HepG2 (cell line): ENCODE measurements at regions not wholly inside any gene's neighbourhood (a gene's known extent, or its start where the extent isn't known, plus 50 kb on each side); places are given as distances from the start of the nearest gene placed in this dataset.

Experiments used
- AGO1 ChIP-seq: fragments of 200-400 bp; formaldehyde crosslinking; IDR thresholded peaks from 2 replicates; pipeline ENCODE4 v1.6.1; 2017; ENCODE audit warnings: mild to moderate bottlenecking, low read depth, low read length, moderate library complexity; ENCODE audit not compliant: poor library complexity, severe bottlenecking
- GZF1 ChIP-seq: sonication (generic); formaldehyde crosslinking; IDR thresholded peaks from 2 replicates; pipeline ENCODE4 v1.5.1; 2020; ENCODE audit warnings: mild to moderate bottlenecking, missing genetic modification reagents
- POLR2A ChIP-seq, 2 experiments: IDR thresholded peaks; 2 replicates each; pipeline ENCODE4 v1.6.1; 2011; ENCODE audit warnings: low read depth in 2 of 2, low read length in 2 of 2, mild to moderate bottlenecking in 1 of 2, moderate library complexity in 1 of 2; ENCODE audit not compliant: insufficient read depth in 1 of 2
- POLR2AphosphoS2 ChIP-seq: IDR thresholded peaks from 2 replicates; pipeline ENCODE4 v1.6.1; 2011; ENCODE audit warnings: low read depth, low read length, improper control_type of control experiment
- RAD21 ChIP-seq: fragments of 450-650 bp; formaldehyde crosslinking; IDR thresholded peaks from 2 replicates; pipeline ENCODE4 v1.5.0; 2020; ENCODE audit warnings: mild to moderate bottlenecking
- ZNF749 ChIP-seq: sonication (generic); formaldehyde crosslinking; IDR thresholded peaks from 2 replicates; pipeline ENCODE4 v1.8.0; 2022; ENCODE audit warnings: mild to moderate bottlenecking, missing genetic modification reagents, moderate library complexity, borderline replicate concordance
- ZSCAN25 ChIP-seq: sonication (generic); formaldehyde crosslinking; IDR thresholded peaks from 2 replicates; pipeline ENCODE4 v1.8.0; 2022; ENCODE audit warnings: mild to moderate bottlenecking, missing genetic modification reagents
- TF ChIP-seq, protein P1 (sequence below), 2 experiments: sonication (generic) in 1 of 2; formaldehyde crosslinking in 1 of 2; IDR thresholded peaks; 2 replicates each; pipeline versions ENCODE4 v1.5.1 to v1.6.1; 2011 to 2020; ENCODE audit warnings: borderline replicate concordance in 1 of 2, low read depth in 1 of 2, low read length in 1 of 2, mild to moderate bottlenecking in 1 of 2, missing genetic modification reagents in 1 of 2, moderate library complexity in 1 of 2
- TF ChIP-seq, protein P2 (sequence below): sonication (generic); formaldehyde crosslinking; IDR thresholded peaks from 2 replicates; pipeline ENCODE4 v1.8.1; 2023; ENCODE audit warnings: mild to moderate bottlenecking, missing genetic modification reagents
- TF ChIP-seq, protein P3 (sequence below): sonication (generic); formaldehyde crosslinking; IDR thresholded peaks from 2 replicates; pipeline ENCODE4 v1.9.0; 2021; ENCODE audit warnings: missing genetic modification reagents, borderline replicate concordance
- TF ChIP-seq, protein P4 (sequence below): sonication (generic); formaldehyde crosslinking; IDR thresholded peaks from 2 replicates; pipeline ENCODE4 v1.5.1; 2020; ENCODE audit warnings: mild to moderate bottlenecking, missing genetic modification reagents, moderate library complexity
- TF ChIP-seq, protein P5 (sequence below), 2 experiments: IDR thresholded peaks; 2 replicates each; pipeline ENCODE4 v1.6.1; 2011 to 2012; ENCODE audit warnings: low read length in 2 of 2, borderline replicate concordance in 1 of 2, low read depth in 1 of 2, mild to moderate bottlenecking in 1 of 2, moderate library complexity in 1 of 2
- TF ChIP-seq, protein P6 (sequence below): sonication (generic); formaldehyde crosslinking; IDR thresholded peaks from 2 replicates; pipeline ENCODE4 v1.5.0; 2020; ENCODE audit warnings: mild to moderate bottlenecking, missing genetic modification reagents, moderate library complexity
- TF ChIP-seq, protein P7 (sequence below): sonication (generic); formaldehyde crosslinking; IDR thresholded peaks from 2 replicates; pipeline ENCODE4 v1.4.0; 2020; ENCODE audit warnings: missing genetic modification reagents, borderline replicate concordance

DNA sequence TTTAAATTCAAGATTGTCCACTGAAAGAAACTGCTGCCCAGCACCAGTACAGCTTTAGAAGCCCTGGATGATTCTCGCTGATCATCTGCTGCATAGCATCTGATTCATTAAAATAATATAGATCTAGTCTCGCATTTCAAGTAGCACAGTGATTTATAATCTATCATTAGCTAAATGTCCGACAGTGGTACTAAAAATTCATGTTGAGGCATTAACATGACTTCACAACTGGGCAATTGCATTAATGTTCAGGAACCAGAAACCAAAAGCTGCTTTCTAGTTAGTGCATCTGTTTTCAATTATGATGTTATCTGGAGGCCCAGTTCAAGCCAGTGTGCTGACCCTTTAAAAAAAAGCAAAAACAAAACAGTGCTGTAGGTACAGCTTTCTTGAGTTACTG is 1987.2 kb upstream of the SEL1L start:
- no peak for TF ChIP-seq RAD21 (CRISPR knock-in tag)
- TF ChIP-seq, protein P1, sequence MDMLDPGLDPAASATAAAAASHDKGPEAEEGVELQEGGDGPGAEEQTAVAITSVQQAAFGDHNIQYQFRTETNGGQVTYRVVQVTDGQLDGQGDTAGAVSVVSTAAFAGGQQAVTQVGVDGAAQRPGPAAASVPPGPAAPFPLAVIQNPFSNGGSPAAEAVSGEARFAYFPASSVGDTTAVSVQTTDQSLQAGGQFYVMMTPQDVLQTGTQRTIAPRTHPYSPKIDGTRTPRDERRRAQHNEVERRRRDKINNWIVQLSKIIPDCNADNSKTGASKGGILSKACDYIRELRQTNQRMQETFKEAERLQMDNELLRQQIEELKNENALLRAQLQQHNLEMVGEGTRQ (IDR thresholded peaks at IDR 0.05; ENCODE audit: low read depth, low read length) = no peak
- TF ChIP-seq, protein P1 (CRISPR knock-in tag; IDR thresholded peaks at IDR 0.05; ENCODE audit: borderline replicate concordance) = no peak
- TF ChIP-seq, protein P2, sequence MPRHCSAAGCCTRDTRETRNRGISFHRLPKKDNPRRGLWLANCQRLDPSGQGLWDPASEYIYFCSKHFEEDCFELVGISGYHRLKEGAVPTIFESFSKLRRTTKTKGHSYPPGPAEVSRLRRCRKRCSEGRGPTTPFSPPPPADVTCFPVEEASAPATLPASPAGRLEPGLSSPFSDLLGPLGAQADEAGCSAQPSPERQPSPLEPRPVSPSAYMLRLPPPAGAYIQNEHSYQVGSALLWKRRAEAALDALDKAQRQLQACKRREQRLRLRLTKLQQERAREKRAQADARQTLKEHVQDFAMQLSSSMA = no peak
- TF ChIP-seq, protein P3, sequence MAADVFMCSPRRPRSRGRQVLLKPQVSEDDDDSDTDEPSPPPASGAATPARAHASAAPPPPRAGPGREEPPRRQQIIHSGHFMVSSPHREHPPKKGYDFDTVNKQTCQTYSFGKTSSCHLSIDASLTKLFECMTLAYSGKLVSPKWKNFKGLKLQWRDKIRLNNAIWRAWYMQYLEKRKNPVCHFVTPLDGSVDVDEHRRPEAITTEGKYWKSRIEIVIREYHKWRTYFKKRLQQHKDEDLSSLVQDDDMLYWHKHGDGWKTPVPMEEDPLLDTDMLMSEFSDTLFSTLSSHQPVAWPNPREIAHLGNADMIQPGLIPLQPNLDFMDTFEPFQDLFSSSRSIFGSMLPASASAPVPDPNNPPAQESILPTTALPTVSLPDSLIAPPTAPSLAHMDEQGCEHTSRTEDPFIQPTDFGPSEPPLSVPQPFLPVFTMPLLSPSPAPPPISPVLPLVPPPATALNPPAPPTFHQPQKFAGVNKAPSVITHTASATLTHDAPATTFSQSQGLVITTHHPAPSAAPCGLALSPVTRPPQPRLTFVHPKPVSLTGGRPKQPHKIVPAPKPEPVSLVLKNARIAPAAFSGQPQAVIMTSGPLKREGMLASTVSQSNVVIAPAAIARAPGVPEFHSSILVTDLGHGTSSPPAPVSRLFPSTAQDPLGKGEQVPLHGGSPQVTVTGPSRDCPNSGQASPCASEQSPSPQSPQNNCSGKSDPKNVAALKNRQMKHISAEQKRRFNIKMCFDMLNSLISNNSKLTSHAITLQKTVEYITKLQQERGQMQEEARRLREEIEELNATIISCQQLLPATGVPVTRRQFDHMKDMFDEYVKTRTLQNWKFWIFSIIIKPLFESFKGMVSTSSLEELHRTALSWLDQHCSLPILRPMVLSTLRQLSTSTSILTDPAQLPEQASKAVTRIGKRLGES = no peak
- TF ChIP-seq ZSCAN25 (CRISPR knock-in tag) = no peak
- TF ChIP-seq, protein P4, sequence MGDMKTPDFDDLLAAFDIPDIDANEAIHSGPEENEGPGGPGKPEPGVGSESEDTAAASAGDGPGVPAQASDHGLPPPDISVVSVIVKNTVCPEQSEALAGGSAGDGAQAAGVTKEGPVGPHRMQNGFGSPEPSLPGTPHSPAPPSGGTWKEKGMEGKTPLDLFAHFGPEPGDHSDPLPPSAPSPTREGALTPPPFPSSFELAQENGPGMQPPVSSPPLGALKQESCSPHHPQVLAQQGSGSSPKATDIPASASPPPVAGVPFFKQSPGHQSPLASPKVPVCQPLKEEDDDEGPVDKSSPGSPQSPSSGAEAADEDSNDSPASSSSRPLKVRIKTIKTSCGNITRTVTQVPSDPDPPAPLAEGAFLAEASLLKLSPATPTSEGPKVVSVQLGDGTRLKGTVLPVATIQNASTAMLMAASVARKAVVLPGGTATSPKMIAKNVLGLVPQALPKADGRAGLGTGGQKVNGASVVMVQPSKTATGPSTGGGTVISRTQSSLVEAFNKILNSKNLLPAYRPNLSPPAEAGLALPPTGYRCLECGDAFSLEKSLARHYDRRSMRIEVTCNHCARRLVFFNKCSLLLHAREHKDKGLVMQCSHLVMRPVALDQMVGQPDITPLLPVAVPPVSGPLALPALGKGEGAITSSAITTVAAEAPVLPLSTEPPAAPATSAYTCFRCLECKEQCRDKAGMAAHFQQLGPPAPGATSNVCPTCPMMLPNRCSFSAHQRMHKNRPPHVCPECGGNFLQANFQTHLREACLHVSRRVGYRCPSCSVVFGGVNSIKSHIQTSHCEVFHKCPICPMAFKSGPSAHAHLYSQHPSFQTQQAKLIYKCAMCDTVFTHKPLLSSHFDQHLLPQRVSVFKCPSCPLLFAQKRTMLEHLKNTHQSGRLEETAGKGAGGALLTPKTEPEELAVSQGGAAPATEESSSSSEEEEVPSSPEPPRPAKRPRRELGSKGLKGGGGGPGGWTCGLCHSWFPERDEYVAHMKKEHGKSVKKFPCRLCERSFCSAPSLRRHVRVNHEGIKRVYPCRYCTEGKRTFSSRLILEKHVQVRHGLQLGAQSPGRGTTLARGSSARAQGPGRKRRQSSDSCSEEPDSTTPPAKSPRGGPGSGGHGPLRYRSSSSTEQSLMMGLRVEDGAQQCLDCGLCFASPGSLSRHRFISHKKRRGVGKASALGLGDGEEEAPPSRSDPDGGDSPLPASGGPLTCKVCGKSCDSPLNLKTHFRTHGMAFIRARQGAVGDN = no peak
- TF ChIP-seq AGO1 = no peak
- TF ChIP-seq POLR2AphosphoS2 = no peak
- TF ChIP-seq, protein P5, sequence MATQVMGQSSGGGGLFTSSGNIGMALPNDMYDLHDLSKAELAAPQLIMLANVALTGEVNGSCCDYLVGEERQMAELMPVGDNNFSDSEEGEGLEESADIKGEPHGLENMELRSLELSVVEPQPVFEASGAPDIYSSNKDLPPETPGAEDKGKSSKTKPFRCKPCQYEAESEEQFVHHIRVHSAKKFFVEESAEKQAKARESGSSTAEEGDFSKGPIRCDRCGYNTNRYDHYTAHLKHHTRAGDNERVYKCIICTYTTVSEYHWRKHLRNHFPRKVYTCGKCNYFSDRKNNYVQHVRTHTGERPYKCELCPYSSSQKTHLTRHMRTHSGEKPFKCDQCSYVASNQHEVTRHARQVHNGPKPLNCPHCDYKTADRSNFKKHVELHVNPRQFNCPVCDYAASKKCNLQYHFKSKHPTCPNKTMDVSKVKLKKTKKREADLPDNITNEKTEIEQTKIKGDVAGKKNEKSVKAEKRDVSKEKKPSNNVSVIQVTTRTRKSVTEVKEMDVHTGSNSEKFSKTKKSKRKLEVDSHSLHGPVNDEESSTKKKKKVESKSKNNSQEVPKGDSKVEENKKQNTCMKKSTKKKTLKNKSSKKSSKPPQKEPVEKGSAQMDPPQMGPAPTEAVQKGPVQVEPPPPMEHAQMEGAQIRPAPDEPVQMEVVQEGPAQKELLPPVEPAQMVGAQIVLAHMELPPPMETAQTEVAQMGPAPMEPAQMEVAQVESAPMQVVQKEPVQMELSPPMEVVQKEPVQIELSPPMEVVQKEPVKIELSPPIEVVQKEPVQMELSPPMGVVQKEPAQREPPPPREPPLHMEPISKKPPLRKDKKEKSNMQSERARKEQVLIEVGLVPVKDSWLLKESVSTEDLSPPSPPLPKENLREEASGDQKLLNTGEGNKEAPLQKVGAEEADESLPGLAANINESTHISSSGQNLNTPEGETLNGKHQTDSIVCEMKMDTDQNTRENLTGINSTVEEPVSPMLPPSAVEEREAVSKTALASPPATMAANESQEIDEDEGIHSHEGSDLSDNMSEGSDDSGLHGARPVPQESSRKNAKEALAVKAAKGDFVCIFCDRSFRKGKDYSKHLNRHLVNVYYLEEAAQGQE (IDR thresholded peaks at IDR 0.05; ENCODE audit: borderline replicate concordance in 1 of 2, low read depth in 1 of 2, low read length in 2 of 2) = no peak
- TF ChIP-seq, protein P6, sequence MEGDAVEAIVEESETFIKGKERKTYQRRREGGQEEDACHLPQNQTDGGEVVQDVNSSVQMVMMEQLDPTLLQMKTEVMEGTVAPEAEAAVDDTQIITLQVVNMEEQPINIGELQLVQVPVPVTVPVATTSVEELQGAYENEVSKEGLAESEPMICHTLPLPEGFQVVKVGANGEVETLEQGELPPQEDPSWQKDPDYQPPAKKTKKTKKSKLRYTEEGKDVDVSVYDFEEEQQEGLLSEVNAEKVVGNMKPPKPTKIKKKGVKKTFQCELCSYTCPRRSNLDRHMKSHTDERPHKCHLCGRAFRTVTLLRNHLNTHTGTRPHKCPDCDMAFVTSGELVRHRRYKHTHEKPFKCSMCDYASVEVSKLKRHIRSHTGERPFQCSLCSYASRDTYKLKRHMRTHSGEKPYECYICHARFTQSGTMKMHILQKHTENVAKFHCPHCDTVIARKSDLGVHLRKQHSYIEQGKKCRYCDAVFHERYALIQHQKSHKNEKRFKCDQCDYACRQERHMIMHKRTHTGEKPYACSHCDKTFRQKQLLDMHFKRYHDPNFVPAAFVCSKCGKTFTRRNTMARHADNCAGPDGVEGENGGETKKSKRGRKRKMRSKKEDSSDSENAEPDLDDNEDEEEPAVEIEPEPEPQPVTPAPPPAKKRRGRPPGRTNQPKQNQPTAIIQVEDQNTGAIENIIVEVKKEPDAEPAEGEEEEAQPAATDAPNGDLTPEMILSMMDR (CRISPR knock-in tag) = no peak
- TF ChIP-seq, protein P7, sequence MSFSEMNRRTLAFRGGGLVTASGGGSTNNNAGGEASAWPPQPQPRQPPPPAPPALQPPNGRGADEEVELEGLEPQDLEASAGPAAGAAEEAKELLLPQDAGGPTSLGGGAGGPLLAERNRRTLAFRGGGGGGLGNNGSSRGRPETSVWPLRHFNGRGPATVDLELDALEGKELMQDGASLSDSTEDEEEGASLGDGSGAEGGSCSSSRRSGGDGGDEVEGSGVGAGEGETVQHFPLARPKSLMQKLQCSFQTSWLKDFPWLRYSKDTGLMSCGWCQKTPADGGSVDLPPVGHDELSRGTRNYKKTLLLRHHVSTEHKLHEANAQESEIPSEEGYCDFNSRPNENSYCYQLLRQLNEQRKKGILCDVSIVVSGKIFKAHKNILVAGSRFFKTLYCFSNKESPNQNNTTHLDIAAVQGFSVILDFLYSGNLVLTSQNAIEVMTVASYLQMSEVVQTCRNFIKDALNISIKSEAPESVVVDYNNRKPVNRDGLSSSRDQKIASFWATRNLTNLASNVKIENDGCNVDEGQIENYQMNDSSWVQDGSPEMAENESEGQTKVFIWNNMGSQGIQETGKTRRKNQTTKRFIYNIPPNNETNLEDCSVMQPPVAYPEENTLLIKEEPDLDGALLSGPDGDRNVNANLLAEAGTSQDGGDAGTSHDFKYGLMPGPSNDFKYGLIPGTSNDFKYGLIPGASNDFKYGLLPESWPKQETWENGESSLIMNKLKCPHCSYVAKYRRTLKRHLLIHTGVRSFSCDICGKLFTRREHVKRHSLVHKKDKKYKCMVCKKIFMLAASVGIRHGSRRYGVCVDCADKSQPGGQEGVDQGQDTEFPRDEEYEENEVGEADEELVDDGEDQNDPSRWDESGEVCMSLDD (CRISPR knock-in tag) = no peak
- TF ChIP-seq ZNF749 = no peak
- no peak for TF ChIP-seq POLR2A (IDR thresholded peaks at IDR 0.05; ENCODE audit: insufficient read depth in 1 of 2, low read depth in 2 of 2, low read length in 2 of 2)
- no peak for TF ChIP-seq GZF1
